DMS153 treated with DMSO at 0.1 percent for 48 hours (cell line): ENCODE measurements at regions not wholly inside any gene's neighbourhood (a gene's known extent, or its start where the extent isn't known, plus 50 kb on each side); places are given as distances from the start of the nearest gene placed in this dataset.

Source experiments
- DNase-seq: peaks from one replicate; lab custom pipeline; 2025; ENCODE audit not compliant: unreplicated experiment; lab: John Stamatoyannopoulos, UW

DNA sequence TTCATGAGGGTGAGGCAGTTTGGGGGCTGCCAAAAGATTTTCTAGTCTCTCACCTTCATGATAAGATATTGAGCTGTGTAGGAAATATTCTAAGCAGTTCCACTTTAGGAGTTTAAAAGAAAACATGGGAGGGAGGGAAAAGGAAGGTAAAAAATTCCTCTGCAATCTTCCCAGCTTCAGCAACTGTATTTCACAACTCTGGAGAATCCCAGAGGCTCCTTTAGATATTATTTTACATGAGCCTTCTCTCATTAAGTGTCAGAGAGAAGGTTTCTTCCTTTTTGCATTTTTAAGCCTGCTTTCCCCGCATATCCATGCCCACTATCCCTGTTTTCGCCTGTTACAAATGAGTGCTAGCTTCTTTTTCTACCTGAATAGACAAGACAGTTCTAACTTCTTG is 289.4 kb downstream of the CHRM3 start:
- no peak for DNase-seq

DNA sequence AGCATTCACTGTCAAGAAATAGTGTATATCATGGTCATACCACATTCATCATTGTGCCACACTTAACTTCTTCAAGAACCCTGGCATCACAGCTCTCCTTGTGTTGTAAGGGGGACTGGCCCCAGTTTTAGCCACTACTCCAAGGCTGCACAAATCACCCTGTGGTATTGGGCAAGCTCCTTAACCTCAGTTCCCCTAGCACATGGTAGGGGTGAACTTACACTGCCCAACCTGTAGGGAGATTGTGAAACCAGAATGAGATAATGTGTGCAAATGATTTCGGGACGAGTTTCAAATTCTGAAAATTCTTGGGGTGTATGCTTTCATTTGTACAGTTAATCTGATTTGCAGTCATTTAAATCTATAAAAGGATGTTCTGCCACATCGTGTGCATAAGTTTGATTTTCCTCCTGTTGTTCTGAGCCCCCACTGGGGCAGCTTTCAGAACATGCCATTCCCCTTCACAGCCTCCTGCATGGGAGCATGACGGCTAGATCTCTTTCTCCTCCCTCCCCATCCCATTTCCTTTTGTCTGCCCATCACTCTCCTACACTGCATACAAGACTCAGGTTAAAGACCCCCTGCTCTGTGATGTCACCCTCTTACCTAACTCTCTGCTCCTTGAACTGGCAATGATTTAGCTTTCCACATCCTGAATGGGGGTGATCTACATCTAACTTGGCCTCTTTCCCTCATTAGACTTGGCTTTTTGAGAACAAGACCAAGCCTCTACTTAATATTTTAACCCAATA is 290.3 kb downstream of the CHRM3 start:
- DNase-seq: no peak

GRCh38 chr1:239677362-239677761 is 291.0 kb downstream of the CHRM3 start:
- no peak for DNase-seq

DNA sequence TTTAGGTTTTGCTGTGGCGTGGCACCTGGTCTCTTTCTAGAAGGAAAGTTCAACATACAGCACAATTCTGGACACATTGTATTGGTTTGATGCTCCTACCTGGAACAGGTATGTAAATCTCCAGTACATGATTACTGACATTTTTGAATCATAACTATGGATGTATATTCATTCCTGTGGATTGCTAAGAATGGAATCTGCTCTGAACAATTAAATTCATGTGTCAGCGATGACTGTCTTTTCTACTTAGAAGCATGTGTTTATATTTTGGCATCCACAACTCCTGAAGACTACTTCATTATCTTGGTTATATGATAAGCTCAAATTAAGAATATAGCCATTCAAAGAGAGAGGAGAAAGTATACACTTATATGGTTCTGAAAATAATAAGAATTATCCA is 291.8 kb downstream of the CHRM3 start:
- DNase-seq: no peak

GRCh38 chr1:239682046-239682445 is 295.7 kb downstream of the CHRM3 start:
- no peak for DNase-seq

DNA sequence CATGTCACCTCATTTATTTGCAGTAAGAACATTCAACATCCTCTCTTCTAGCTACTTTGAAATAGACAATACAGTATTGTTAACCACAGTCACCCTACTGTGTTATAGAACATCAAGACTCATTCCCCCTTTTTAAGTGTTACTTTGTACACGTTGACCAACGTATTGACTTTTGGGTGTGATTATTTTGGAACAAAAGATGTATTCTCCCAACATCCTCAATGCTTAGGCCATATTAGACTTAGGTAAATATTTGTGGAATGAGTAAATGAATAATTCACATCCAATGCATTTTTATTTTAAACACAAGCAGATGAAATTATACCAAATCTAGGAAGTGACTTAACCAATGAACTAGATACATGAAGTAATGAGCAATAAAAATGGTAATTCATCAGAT is 296.6 kb downstream of the CHRM3 start:
- no peak for DNase-seq

DNA sequence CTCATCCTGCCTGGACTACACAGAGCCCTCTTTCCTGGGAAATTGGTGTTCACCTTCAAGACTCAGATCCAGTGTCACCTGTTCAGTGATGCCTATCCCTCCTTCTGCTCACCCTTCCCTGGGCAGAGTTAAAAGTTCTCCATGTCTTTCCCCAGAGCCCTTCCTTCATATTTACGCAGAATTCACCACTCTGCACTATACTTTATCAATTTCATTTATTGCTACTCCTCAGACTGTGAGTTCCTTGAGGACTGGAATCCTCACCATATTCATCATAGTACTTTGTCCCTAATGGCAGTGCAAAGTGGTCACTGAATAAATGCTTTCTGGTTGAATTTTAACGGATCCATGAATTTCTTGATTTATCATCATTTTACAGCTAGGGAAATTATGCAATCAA is 300.0 kb downstream of the CHRM3 start:
- no peak for DNase-seq

- no peak for DNase-seq
Observed at GRCh38 chr1:239696317-239696716, 309.9 kb downstream of the CHRM3 start.

- DNase-seq: no peak
Observed at GRCh38 chr1:239700667-239701066, 314.3 kb downstream of the CHRM3 start.

- DNase-seq: no peak
Observed at GRCh38 chr1:239703075-239703474, 316.7 kb downstream of the CHRM3 start.

GRCh38 chr1:239706245-239706892 is 320.0 kb downstream of the CHRM3 start:
- no peak for DNase-seq

DNA sequence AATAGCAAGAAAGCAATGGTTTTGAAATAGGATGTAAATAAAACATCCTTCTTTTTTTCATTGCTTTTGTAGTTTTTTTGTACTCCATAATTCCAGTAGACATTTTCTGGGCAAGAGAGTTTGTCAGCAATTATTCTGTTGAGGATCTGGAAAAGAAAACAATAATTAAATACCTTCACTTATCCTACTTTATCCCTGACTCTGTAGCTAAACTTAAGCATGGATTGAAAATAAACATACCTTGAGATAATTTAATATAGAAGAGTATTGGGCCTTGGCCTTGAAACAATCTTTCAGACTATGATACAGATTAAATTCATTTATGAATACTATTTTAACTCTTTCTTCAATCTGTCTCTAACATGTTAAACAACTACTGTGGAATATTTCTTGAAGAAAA is 321.2 kb downstream of the CHRM3 start:
- no peak for DNase-seq

- DNase-seq: no peak
Observed at GRCh38 chr1:239708622-239709021, 322.3 kb downstream of the CHRM3 start.

- no peak for DNase-seq
Observed at GRCh38 chr1:239711768-239712167, 325.4 kb downstream of the CHRM3 start.

DNA sequence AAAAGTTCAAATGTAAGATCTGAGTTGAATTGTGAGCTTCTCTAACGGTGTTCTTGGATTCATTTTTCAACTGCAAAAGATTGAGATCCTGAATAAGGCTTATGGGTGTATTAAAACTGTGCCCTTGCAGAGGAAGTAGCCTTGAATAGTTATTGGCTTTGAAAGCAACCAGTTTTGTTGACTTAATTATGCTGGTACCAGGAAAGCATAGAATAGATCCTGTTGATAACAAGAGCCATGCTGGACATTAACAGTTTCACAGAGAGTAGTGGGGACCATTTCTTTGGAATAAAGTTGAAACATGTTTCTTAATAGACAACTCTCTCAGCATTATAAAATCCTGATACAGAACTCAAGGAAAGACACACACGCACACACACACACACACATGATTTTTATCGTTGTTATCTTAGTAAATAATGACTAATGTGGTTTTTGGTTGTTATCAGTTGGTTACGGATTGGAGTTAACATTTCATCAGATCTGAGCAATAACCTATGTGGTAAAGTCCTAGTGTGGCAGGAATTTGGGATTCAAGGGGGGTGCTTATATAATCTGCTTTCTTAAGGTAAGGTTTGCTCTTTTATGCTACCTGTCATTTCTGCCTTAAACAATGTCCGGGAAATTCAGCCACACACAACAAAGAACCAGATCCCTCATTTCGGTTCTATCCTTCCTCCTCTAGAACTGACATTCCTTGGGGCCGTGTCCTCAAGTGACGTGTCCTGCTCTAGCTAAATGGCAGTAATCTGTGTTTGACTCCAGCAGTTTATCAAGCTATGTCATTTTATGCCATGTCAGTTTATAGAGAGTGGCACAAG is 330.9 kb downstream of the CHRM3 start:
- no peak for DNase-seq

GRCh38 chr1:239717918-239718184 is 331.5 kb downstream of the CHRM3 start:
- DNase-seq: no peak

- DNase-seq: no peak
Observed at GRCh38 chr1:239718571-239718970, 332.2 kb downstream of the CHRM3 start.

- no peak for DNase-seq
Observed at GRCh38 chr1:239718997-239719628, 332.7 kb downstream of the CHRM3 start.

GRCh38 chr1:239719642-239720258 is 333.4 kb downstream of the CHRM3 start:
- DNase-seq: no peak

GRCh38 chr1:239722035-239722434 is 335.7 kb downstream of the CHRM3 start:
- no peak for DNase-seq

DNA sequence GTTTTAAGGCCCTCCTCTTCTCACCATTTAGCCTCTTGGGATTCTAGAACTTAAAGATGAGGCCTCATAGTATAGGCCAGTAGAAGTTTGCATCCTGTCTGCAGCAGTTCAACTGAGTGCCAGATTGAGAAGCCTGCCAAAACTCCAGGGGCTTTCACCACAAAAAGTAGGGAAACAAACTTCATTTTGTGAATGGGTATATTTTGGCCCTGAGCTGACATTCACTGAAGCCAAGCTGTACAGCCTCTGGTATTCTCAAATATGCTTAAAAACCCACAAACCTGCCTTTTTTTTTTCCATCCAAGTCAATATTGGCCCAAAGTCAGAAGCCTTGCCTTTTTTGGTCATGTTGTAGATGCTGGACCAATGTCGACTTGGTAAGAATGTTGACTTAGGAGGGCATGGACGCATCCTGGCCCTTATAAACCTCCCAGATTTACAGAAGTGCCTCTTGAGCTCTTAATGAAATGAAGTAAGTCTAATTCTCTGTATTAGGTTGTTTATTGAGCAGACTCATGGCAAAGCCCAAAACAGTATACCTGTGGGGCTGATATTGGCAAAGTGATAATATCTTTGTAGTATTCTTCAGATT is 337.5 kb downstream of the CHRM3 start:
- DNase-seq: no peak
